ENCODE measurements at regions not wholly inside any gene's neighbourhood (a gene's known extent, or its start where the extent isn't known, plus 50 kb on each side); places are given as distances from the start of the nearest gene placed in this dataset.

GRCh38 chr10:36220151-36220550, 578.1 kb upstream of the FZD8 start:
- DNase-seq (no peak), ATAC-seq (no peak)
- Histone ChIP-seq H3K36me3 (no peaks in the 10 kb centered on the region), H3K4me3 (no peak overlapping the region), H3K27me3 (no peaks in the 10 kb centered on the region), H3K27ac (no peak overlapping the region), H3K9me3 (no peaks in the 10 kb centered on the region), H3K4me1 (no peaks in the 10 kb centered on the region)
- WGBS, 2 donors: 86 to 95% methylated on average over 1 of the region's 1 CpG
- TF ChIP-seq, protein P1, sequence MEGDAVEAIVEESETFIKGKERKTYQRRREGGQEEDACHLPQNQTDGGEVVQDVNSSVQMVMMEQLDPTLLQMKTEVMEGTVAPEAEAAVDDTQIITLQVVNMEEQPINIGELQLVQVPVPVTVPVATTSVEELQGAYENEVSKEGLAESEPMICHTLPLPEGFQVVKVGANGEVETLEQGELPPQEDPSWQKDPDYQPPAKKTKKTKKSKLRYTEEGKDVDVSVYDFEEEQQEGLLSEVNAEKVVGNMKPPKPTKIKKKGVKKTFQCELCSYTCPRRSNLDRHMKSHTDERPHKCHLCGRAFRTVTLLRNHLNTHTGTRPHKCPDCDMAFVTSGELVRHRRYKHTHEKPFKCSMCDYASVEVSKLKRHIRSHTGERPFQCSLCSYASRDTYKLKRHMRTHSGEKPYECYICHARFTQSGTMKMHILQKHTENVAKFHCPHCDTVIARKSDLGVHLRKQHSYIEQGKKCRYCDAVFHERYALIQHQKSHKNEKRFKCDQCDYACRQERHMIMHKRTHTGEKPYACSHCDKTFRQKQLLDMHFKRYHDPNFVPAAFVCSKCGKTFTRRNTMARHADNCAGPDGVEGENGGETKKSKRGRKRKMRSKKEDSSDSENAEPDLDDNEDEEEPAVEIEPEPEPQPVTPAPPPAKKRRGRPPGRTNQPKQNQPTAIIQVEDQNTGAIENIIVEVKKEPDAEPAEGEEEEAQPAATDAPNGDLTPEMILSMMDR (IDR thresholded peaks at IDR 0.05): no peak
- intact Hi-C loops (cut with DNase I): no loop called here

- H3K9me3 ChIP-seq: no peaks in the 10 kb centered on the region
- no peak overlapping the region for H3K4me3 ChIP-seq
- intact Hi-C loops (cut with DNase I): no loop called here
- DNase-seq (no peak), ATAC-seq (no peak)
- 92 to 95% methylated on average over 2 of the region's 2 CpGs for WGBS, 2 donors
- H3K27ac ChIP-seq: no peak overlapping the region
- no peaks in the 10 kb centered on the region for H3K36me3 ChIP-seq
- no peaks in the 10 kb centered on the region for H3K4me1 ChIP-seq
- no peaks in the 10 kb centered on the region for H3K27me3 ChIP-seq
- TF ChIP-seq, protein P1 (IDR thresholded peaks at IDR 0.05): no peak
These were observed 569.8 kb upstream of the FZD8 start for GRCh38 chr10:36211856-36212255.

- Histone ChIP-seq H3K9me3 (no peaks in the 10 kb centered on the region), H3K36me3 (no peaks in the 10 kb centered on the region), H3K27me3 (no peaks in the 10 kb centered on the region), H3K4me3 (no peak overlapping the region), H3K4me1 (no peaks in the 10 kb centered on the region), H3K27ac (no peak overlapping the region)
- 94 to 95% methylated on average over 5 of the region's 5 CpGs for whole genome bisulfite sequencing, 2 donors
- TF ChIP-seq, protein P1 (IDR thresholded peaks at IDR 0.05): no peak
- intact Hi-C loops (cut with DNase I): no loop called here
- ATAC-seq (no peak), DNase-seq (no peak)
These were observed 567.4 kb upstream of the FZD8 start for GRCh38 chr10:36209480-36209879.

- H3K27me3 ChIP-seq: no peaks in the 10 kb centered on the region
- no peaks in the 10 kb centered on the region for H3K4me1 ChIP-seq
- intact Hi-C loops (cut with DNase I): no loop called here
- DNase-seq (no peak), ATAC-seq (no peak)
- H3K27ac ChIP-seq: no peak overlapping the region
- no peaks in the 10 kb centered on the region for H3K9me3 ChIP-seq
- TF ChIP-seq, protein P1 (IDR thresholded peaks at IDR 0.05): no peak
- 43 to 55% methylated on average over 1 of the region's 1 CpG for WGBS, 2 donors
- no peak overlapping the region for H3K4me3 ChIP-seq
- H3K36me3 ChIP-seq: no peaks in the 10 kb centered on the region
These were observed 560.8 kb upstream of the FZD8 start for GRCh38 chr10:36202881-36203280.

GRCh38 chr10:36200577-36200976, 558.5 kb upstream of the FZD8 start:
- ATAC-seq (no peak), DNase-seq (no peak)
- H3K4me3 ChIP-seq: no peak overlapping the region
- TF ChIP-seq, protein P1 (IDR thresholded peaks at IDR 0.05): no peak
- WGBS, 2 donors: 92 to 93% methylated on average over 5 of the region's 5 CpGs
- no peaks in the 10 kb centered on the region for H3K4me1 ChIP-seq
- intact Hi-C loops (cut with DNase I): no loop called here
- no peaks in the 10 kb centered on the region for H3K27me3 ChIP-seq
- peaks cover 0 to 12% (median 0%) of the 10 kb centered on the region in 11 donors for H3K9me3 ChIP-seq
- no peaks in the 10 kb centered on the region for H3K36me3 ChIP-seq
- no peak overlapping the region for H3K27ac ChIP-seq

All from heart right ventricle (tissue), 16 donors.